SH-SY5Y (cell line): ENCODE measurements at regions not wholly inside any gene's neighbourhood (a gene's known extent, or its start where the extent isn't known, plus 50 kb on each side); places are given as distances from the start of the nearest gene placed in this dataset.

Source experiments
- GATA2 ChIP-seq: IDR thresholded peaks from 2 replicates; pipeline ENCODE4 v1.6.1; 2011; ENCODE audit warnings: mild to moderate bottlenecking, low read depth, low read length
- GATA3 ChIP-seq: IDR thresholded peaks from 2 replicates; pipeline ENCODE4 v1.6.1; 2011; ENCODE audit warnings: low read depth, mild to moderate bottlenecking, low read length, moderate library complexity

GRCh38 chr10:104582602-104582951 is 58.5 kb upstream of the SORCS3 start:
- TF ChIP-seq GATA2 (no peak), GATA3 (no peak)
